Heart left ventricle (tissue), 13 donors: ENCODE measurements at regions not wholly inside any gene's neighbourhood (a gene's known extent, or its start where the extent isn't known, plus 50 kb on each side); places are given as distances from the start of the nearest gene placed in this dataset.

ENCODE experiments used
- CTCF ChIP-seq, 12 donors: fragments of 200-600 bp; sonication (generic) in 4 of 12; IDR thresholded peaks; one replicate each; pipeline versions ENCODE4 v1.5.0 to v1.8.0; 2018 to 2022; ENCODE audit warnings: antibody characterized with exemption in 12 of 12, mild to moderate bottlenecking in 5 of 12
- POLR2A ChIP-seq, 2 donors: fragments of 450-650 bp; IDR thresholded peaks; one replicate each; pipeline ENCODE4 v1.6.1; 2017; ENCODE audit warnings: antibody characterized with exemption in 2 of 2, mild to moderate bottlenecking in 2 of 2, moderate library complexity in 2 of 2
- donor health status: ischemic (EF 13 %, LVEDD 7.1; RV severe dilation, severe dysfunction).
- donor health status: DM: no; HTN: yes; CAD: no.
- donor health status: DM: no; HTN: no; CAD: no.
- donor health status: ischemic (EF 25% LVEDD 6.9; RV normal size, moderate dysfunction).
- donor health status: ischemic (EF 25% LVEDD 5.7; RV mildly dilated, moderate dysfunction).
- donor health status: ischemic (EF 35%, LVEDD 5.7; RV mildly dilated, moderate dysfunction).
- donor health status: nonischemic (EF 11% LVEDD 7.7; RV severe dilation, severe dysfunction).
- donor health status: DM: yes; HTN: yes; CAD: no.
- donor health status: PGD.
- donor health status: ischemic (EF 29% LVEDD 5.4; RV normal size, mild dysfunction).
- donor health status: nonischemic (EF 23%, LVEDD 6.1; RV moderate dilation, normal function).

- no peak for TF ChIP-seq POLR2A (IDR thresholded peaks at IDR 0.05)
- no peak for TF ChIP-seq CTCF (IDR thresholded peaks at IDR 0.05)
Observed at GRCh38 chr1:148289647-148290046, 137.6 kb upstream of the NBPF11 start.
